Occipital lobe (tissue), 1 donor: ENCODE measurements at regions not wholly inside any gene's neighbourhood (a gene's known extent, or its start where the extent isn't known, plus 50 kb on each side); places are given as distances from the start of the nearest gene placed in this dataset.
"Not testable (repeated sequence)": the region's sequence is repeated elsewhere in the genome, so short reads cannot be mapped to it uniquely, and the experiment has no call there.

Experiments used
- DNase-seq: peaks from one replicate; lab custom pipeline; 2025; lab: John Stamatoyannopoulos, UW

GRCh38 chr5:53160895-53161294 is 51.3 kb upstream of the MOCS2 start:
- no peak for DNase-seq

- no peak for DNase-seq
Observed at GRCh38 chr5:53161876-53162275, 52.3 kb upstream of the MOCS2 start.

- DNase-seq, result no peak
Observed at GRCh38 chr5:53164478-53165165, 55.1 kb upstream of the MOCS2 start.

- no peak for DNase-seq
Observed at GRCh38 chr5:53165431-53166182, 56.0 kb upstream of the MOCS2 start.

GRCh38 chr5:53166183-53166495 is 56.6 kb upstream of the MOCS2 start:
- DNase-seq, result no peak

- DNase-seq, result no peak
Observed at GRCh38 chr5:53167836-53168235, 58.3 kb upstream of the MOCS2 start.

GRCh38 chr5:53169933-53170332 is 60.4 kb upstream of the MOCS2 start:
- no peak for DNase-seq

- DNase-seq, result no peak
Observed at GRCh38 chr5:53170746-53171349, 61.3 kb upstream of the MOCS2 start.

- not testable (repeated sequence) for DNase-seq
Observed at GRCh38 chr5:53172073-53172472, 62.5 kb upstream of the MOCS2 start.

GRCh38 chr5:53172630-53173029 is 63.1 kb upstream of the MOCS2 start:
- DNase-seq, result no peak

GRCh38 chr5:53173083-53173482 is 63.5 kb upstream of the MOCS2 start:
- DNase-seq, result no peak

GRCh38 chr5:53178830-53179229 is 69.3 kb upstream of the MOCS2 start:
- DNase-seq, result no peak

- DNase-seq, result no peak
Observed at GRCh38 chr5:53179691-53180090, 70.1 kb upstream of the MOCS2 start.

- DNase-seq, result no peak
Observed at GRCh38 chr5:53180538-53180937, 71.0 kb upstream of the MOCS2 start.

- DNase-seq, result no peak
Observed at GRCh38 chr5:53180991-53181390, 71.4 kb upstream of the MOCS2 start.

GRCh38 chr5:53183880-53184279 is 74.3 kb upstream of the MOCS2 start:
- no peak for DNase-seq

- DNase-seq, result no peak
Observed at GRCh38 chr5:53191548-53192165, 82.1 kb upstream of the MOCS2 start.

GRCh38 chr5:53194086-53194485 is 84.5 kb upstream of the MOCS2 start:
- DNase-seq, result no peak

- DNase-seq, result no peak
Observed at GRCh38 chr5:53199882-53200281, 90.3 kb upstream of the MOCS2 start.

- DNase-seq, result no peak
Observed at GRCh38 chr5:53200306-53200705, 90.7 kb upstream of the MOCS2 start.

- no peak for DNase-seq
Observed at GRCh38 chr5:53201746-53202145, 92.2 kb upstream of the MOCS2 start.

GRCh38 chr5:53206562-53206961 is 97.0 kb upstream of the MOCS2 start:
- DNase-seq, result no peak

- no peak for DNase-seq
Observed at GRCh38 chr5:53211799-53212198, 102.2 kb upstream of the MOCS2 start.
